Activated CD4-positive, alpha-beta T cell treated with anti-CD3 and anti-CD28 coated beads, Interleukin-2, Interleukin-6, amounts not matched to agents 100 ng/mL and 50 ng/mL, durations not matched to agents 16 hours and 8 hours (primary cell): ENCODE measurements at regions not wholly inside any gene's neighbourhood (a gene's known extent, or its start where the extent isn't known, plus 50 kb on each side); places are given as distances from the start of the nearest gene placed in this dataset.

Experiments
- DNase-seq: peaks from one replicate; pipeline ENCODE4 v3.0.0-alpha.2; 2020

DNA sequence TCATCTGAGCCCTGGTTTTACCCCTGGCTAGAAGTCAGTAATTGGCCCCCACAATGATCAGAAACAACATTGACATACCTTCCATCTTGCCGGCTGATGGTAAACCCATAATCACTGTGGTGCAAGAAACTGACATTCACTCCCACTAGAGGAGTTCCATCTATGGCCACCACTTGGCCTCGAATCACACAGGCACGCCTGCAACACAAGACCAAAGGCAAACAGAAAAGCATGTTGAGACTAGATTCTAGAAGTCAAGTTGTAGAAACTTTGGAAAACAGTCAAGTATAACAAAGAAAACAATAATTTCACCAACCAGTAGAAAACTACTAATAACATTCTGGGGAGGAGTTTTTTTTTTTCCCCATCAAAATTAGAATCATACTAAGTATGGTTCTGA lies 183.4 kb downstream of the SH2D1A start:
- no peak for DNase-seq

DNA sequence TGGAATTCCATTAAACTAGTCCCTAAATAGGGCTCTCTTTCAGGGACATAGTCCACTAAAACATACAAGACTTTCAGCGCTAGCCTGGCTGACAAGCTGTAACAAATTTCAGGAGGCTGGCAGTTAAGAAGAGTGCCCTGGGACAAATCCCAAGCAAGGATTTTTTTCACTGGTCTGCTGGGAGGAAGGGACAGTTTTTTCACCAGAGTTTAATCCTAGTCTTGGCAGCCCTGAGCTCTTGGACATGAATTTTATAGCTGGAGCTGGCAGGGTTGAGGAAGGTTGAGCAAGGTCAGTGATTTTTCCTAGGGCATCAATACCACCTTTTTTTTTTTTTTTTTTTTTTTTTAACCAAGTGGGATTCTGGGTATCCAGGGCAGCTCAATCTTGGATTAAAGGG lies 184.4 kb downstream of the SH2D1A start:
- DNase-seq: no peak

DNA sequence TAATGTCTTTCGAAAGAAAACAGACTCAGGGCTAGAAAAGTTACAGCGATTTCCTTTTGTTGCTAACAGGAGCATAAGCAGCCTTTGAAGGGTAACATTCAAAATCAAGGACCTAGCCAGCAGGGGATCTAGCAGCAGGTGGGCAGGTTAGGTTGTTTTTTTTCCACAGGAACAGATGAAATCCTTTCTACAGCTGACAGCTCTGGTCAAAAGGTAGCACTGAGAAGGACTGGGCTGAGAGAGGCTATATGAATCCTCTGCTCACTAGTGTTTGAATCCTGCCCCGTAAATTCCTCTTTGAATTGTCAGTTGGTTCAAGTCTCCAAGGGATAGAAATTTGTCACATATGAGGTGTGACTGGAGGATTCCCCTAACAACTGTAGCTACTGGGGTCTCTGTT lies 188.2 kb downstream of the SH2D1A start:
- no peak for DNase-seq

DNA sequence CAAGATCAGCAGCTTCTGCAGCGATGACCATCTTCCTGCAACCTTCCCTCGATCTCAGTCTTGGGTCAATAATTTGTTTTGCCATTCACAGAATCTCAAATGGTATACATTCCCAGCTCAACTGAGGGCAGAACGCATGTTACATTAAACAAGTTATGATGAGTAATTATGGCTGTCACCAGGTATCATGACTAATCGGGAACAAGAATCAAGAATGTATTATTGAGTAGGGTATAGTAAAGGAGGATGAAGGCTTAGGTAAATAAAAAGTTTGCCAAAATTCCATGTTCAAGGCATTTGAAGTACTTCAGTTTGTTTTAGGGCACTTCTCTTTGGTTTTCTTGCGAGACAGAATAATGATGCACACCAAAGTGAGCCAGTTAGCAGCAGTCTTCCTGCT lies 194.1 kb downstream of the SH2D1A start:
- DNase-seq: no peak

DNA sequence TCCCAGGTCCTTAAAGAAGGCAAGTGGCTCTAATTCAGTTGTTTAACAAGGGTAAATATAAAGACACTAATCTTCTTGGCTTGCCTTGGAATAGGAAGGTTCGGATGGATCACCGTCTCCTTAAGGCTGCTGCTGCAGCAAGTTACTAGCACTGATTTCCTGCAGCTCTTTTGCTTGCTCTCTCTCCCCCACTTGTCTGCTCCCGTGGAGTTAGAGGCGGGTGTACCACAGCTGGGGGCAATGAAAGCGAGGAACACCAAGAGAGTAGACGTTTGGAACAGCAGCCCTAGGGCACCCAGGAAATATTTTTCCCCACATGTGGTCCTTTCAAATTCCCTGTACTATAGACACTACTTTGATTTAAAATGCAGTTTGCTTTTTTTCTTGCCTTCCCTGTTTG lies 202.2 kb downstream of the SH2D1A start:
- no peak for DNase-seq

DNA sequence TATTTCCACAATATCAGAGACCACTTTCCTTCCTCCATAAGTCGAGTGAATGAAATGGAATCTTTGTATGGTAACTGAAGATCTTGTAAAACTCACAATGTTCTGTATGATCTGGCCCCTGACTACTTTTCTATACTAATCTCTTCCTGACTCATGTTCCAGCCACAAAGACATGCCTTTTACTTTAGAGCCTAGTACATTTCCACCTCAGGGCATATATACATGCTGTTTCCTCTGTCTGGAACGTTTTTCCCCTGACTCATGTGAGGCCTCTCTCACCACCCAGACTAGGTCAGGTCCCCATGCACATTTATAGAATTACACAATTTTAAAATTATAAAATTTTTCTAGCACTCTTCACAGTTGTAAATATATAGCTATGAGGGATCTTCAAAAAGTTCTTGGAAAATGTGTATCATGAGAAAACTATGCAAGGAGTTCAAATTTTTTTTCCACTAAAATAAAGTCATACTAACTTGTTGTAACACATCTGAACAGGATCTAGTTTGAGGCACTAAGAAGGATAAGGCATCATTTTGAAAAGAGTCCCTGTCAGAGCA lies 208.8 kb downstream of the SH2D1A start:
- no peak for DNase-seq

DNA sequence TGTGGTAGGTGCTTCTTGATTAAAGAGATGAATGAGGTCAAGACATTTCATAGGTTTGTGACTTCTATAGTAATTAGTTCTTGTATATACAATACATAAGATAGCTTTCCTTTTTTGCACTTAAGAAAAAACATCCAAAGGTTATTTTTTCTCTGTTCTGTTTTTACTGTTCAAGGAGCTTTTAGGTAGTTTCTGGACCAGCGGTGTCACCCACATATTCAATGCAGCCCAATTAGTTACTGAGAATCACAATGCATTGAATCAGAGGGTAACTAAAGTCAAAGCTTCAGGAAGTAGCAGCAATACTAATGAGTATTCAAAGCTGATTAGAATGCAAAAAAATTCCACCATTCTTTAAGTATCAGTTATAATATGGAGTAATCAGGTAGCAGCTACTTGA lies 211.6 kb downstream of the SH2D1A start:
- DNase-seq: no peak

DNA sequence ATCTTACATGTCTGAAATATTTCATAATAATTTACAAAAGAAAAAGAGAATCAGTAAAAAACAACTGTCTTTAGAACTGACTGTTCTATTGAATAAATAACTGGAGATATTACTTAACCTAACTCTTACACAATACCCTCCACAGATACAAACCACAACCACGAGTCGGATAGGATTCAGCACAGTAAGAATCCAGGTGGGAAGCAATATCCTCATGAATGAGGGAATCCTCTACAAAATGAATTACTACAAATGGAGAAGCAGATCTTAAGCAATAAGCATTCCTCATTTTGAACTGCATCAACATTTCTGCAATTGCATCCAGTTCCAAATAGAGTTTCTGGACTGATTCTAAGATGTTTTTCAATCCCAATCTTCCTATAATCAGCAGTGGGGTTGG lies 227.1 kb downstream of the SH2D1A start:
- DNase-seq: no peak

DNA sequence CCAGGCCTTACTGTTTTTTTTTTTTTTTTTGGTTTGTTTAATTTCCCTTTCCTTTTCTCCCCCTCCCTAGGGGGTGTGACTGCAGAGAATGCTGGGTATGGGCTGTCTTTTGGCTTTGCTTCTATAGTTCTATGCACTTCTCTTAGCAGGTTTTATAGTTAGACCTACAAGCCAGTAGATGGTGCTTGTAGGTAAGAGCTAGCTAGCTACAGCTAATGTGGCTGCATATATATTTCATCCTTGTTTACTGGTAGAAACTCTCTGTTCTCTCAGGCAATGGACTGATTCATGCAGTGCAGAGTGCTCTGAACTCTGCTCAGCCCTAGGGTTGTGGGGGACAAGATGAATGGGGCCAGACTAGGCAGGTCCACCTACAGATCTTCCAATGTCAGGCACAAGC lies 246.4 kb downstream of the SH2D1A start:
- DNase-seq: no peak

DNA sequence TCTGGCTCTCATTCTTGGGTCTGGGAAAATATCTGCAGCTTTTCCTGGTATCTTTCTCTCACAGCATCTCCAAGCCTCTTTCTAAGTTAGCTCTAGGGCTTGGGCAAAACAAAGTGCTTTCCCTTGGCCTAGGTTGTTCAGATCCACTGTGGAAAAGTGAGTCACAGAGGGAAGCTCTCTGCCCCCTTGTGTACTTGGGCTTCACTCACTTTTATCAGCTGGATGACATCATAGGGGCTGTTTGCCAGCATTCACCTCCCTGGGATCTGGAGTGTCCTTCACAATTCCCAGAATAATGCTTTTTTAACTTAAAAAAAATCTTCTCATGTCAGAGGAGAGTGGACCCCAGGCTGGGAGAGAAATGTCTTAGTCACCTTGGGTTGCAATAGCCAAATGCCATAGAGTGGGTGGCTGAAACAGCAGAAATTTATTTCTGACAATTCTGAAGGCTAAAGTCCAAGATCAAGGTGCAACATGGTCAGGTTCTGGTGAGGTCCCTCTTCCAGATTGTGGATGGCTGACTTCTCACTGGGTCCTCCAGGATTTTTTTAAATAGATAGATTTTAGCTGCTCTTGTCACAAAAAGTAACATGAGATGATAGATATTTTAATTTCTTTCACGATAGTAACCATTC lies 247.8 kb downstream of the SH2D1A start:
- no peak for DNase-seq

DNA sequence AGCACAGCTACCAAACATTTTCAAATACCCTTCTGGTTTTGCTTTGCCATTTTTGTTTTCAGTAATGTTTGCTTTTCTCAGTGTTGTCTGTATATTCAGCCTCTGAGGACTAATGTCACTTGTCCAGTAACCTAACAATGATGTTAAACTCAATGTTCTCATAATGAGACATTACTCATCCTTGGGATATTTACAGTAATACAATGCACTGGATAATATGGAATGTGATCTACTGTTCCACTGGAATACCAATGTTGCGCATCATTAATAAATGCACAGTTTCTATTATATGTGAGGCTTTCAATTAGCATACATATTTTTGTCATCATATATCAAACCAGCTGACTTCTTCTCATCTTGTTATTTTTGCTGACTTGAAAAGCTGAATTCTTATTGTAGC lies 259.1 kb downstream of the SH2D1A start:
- no peak for DNase-seq

DNA sequence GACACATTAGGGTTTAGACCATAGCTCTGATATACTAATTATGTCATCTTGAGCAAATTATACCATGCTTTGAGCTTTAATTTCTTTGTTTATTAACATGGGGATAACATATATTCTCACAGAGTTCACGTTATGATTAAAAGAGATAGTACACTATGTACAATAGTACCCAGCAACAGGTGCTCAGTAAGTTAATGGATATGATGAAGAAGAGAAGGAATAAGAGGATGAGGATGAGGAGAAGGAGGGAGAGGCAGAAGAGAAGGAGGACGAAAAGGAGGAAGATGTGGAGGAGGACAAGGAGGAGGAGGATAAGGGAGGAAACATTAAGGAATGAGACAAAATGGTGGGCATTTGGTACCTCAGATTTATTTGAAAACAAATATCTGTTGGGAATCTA lies 260.4 kb downstream of the SH2D1A start:
- DNase-seq: no peak

DNA sequence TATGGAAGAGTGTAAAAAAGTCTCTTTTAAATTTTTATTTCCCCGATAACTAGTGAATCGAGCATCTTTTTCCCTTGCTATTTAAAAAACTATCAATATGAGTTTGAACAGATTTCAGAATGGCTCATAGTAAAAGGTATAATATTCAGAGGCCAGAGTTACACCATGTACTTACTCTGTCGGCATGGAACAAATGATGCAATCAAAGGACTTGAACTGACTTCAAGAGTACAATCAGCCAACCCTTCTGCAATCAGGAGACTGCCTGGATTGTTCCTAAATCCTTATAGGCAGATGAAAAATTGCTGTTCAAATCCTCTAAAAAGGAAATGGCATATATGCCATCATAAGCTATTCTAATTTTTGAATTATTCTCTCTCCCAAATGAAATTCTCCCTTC lies 273.3 kb downstream of the SH2D1A start:
- DNase-seq: no peak

DNA sequence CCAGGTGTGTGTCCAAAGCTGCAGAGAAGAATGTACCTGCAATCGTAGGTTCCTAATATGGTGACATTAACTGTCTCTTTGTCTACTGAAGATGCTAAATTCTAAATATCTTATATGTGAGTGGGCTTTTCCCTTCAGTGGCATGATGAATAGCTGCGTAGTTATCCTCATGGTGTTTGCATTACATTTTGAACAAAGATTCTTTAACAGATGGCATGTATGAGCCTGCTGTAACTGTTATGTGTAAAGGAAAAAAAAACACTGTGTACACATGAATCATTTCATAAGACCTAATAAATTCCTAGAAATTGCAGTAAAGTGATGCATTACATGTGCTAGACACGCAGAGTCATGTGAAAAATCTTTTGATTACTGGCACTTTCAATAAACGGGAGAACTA lies 288.0 kb downstream of the SH2D1A start:
- DNase-seq: no peak

DNA sequence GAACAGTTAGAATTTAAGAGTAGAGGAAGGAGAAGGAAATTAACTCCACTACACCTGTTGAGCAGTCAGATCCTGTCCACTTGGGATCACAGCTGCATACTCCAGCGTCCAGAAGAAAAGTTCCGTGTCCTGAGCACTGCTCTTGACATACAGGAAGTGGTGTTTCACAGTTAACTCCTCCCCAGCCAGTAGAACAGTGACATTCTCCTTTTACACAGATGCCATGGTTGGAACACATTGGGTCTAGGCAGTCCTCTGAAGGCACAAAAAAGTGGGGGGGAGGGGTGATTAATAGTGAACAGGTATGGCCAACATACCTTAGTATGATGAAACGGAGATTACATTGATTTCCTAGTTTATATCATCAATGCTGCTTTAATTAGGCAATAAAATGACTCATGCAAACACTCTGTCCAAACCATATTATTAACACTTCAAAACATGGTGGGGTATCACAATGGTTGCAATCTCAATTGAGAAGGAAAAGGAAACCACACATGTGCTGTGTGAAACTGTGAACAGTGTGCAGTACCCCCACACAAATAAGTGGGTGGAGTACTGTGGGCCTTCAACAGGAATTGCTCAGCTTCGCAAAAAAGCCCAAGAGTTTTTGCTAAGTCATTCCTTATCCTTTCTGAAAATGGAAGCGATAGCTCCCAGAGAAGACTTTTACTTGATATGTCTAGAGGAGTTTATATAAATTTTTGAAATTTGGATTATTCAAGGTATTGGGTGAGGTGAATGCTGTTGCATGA lies 295.6 kb downstream of the SH2D1A start:
- no peak for DNase-seq

DNA sequence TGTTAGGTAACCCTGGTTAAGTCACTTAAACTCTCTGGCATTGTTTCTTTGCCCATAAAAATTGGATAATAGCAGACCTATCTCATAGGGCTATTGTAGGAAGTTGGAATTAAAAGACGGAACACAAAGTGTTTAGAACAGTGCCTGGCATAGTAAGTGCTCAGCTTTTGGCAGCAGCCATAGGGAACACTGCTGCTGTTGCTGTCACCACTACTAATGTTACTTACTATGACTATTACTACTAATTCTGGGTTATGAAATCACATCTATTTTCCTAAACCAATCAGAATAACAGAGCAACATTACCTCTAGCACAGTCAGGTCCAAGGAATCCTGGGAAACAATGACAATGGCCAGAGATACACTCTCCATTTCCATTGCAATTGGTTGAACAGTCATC lies 300.0 kb downstream of the SH2D1A start:
- DNase-seq: no peak

DNA sequence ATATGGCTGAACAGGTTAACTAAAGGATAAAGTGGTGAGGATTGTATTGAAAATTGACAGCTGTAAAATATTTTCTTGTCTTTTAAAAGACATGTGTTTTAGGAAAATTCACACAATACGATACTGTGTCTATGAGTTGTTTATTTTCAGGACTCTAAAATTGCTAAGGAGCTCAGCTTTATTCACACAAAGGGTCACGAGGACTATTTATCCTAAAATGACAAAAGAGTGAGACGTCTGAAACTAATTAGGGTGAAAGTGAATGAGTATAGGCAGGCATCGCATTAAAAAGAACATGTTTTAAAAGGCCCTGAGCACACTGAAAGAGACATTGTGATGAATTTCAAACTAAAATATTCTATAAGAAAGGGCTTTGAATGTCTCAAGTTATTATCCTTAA lies 304.7 kb downstream of the SH2D1A start:
- no peak for DNase-seq

DNA sequence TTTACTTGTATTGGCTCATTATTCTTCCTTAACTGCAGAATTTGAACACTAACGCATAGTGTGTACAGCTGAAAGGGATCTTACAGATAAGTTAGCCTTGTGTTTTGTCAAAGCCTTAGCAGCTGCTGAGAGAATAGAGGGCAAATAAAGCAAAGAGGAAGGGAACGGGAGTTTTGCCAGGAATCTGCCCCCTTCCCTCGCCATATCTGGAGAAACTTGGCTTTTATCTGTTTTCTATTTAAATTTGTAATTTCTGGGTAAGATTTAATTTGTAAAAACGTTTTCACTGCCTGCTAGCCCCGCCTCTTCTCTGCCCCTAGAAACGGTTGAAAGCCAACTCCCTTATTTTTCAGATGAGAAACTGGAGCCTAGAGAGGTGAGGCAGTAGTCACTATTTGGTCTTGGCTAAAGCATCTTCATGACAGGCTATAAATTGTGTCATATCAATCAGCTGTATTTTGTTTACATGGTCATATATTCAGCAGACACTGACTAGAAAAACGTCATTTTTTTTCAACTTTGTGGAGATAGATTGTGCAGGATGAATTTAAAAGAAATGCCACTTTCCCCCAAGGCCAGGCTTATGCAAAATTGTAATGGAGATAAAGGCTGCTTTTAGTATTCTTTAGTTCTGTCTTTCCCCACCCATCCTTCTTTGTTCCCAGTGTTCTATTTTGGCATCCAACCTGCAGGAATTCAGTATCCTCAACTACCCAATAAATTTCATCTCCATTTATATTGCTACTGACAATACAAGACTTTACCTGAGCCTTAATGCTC lies 319.4 kb downstream of the SH2D1A start:
- no peak for DNase-seq

DNA sequence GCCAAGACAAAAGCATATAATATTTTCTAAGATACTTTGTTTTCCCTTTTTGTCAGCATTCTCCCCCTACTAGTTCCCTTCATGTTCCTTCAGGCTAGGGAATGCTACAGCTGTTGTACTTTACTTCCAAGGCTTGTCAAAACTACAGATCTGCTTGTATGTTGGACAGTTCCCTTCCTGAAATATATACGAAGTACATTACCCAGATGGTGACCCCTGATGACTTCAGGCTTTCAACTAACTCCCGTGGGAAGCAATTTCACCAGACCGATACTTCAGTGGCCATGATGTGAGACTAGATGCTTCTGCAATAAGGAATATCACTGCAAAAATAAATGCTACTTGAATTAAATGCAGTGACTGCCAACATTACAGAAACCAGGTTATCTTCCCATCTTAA lies 332.8 kb downstream of the SH2D1A start:
- no peak for DNase-seq

DNA sequence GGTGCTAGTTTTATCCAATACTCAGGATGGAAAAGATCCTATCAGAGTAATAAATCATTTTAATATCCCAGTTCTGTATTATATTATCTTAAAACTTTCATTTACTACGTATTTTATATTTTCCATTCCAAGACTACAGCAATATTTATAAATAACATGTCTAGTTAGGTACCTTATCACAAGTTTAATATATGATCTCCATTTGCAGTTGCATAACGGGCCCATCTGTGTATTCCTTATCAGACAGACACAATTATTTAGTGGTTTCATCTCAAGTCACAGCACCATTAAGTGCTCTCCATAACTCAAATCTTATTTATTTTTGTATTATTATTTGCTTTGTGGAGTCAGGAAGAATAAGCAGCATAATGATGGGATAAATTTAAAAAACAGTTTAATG lies 333.9 kb downstream of the SH2D1A start:
- DNase-seq: no peak

DNA sequence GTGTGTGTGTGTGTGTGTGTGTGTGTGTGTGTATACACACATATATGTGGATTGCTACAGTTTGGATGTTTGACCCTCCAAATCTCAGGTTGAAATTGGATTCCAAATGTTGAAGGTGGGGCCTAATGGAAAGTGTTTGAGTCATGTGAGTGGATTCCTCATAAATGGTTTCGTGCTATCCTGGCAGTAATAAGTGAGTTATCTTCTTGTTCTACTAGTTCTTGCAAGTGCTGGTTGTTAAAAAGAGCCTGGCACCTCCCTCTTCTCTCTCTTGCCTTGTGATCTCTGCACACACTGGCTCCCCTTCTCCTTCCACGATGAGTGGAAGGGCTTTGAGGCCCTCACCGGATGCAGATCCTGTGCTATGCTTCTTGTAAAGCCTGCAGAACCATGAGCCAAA lies 344.1 kb downstream of the SH2D1A start:
- DNase-seq: no peak

DNA sequence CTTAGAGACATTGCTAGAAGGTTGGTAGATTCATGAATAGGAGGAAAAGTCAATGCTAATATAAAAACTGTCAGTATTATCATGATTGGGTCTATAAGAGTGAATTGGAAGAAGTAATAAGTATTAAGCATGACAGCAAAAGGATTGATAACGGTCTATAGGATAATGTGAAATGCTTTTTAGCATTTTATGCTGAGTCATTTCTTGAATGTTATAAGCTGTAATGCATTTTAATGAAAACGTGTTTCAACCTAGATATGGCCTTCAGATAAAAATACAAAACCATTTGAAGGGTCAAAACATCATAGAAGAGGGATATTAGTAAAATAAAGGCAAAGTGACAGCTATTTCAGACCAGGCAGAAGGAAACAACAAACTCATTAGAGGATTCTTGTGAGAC lies 353.5 kb downstream of the SH2D1A start:
- no peak for DNase-seq

DNA sequence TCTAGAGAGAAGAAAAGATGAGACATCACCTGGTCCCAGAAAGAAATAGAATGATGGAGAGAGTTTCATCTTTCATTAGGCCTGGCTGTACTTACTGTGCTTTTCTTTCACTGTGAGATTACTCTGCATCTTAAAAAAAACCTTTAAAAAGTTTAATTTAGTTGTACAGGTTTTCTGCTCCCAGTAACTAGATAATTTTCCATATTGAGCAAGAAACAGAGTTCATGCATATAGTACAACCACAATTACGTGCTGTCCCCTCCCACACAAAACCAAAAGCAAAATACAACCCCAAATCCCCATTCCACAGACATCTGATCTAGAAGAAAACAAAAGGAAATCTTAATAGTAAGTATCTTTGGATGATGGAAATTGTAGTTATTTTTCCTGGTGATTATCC lies 371.2 kb downstream of the SH2D1A start:
- no peak for DNase-seq

DNA sequence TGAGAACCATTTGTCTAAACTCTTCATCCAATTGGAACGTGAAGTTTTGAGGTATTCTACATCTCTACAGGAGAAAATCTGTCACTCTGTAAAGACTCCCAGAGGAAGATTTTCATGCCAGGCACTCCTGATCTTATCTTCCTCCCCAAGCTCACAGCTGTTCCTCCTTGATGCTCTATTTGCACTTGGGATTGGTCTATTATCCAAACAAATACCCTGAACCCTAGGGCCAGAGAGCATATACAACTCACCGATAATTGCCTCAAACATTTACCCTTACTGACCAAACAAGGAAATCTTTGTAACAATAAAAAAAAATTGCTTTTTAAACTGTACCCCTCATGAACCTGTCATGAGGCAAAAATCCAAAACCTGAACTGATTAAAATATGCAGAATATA lies 372.7 kb downstream of the SH2D1A start:
- no peak for DNase-seq
